NT2/D1 (cell line): ENCODE measurements at regions not wholly inside any gene's neighbourhood (a gene's known extent, or its start where the extent isn't known, plus 50 kb on each side); places are given as distances from the start of the nearest gene placed in this dataset.

Experiments
- DNase-seq: peaks from one replicate; pipeline ENCODE4 v3.0.0-alpha.2; 2011; ENCODE audit warnings: low read depth, low spot score
- H3K27me3 ChIP-seq: 2 replicates; pipeline ENCODE4 v1.6.0; 2011; ENCODE audit warnings: mild to moderate bottlenecking; ENCODE audit not compliant: insufficient read length, insufficient read depth
- H3K36me3 ChIP-seq: 2 replicates; pipeline ENCODE4 v1.6.1; 2011; ENCODE audit warnings: mild to moderate bottlenecking, low read length, mixed read lengths; ENCODE audit not compliant: insufficient read depth, insufficient read length
- H3K4me1 ChIP-seq: 2 replicates; pipeline ENCODE4 v1.5.1; 2011; ENCODE audit not compliant: insufficient read depth, insufficient read length
- H3K4me3 ChIP-seq: 2 replicates; pipeline ENCODE4 v1.5.1; 2011; ENCODE audit warnings: low read depth; ENCODE audit not compliant: insufficient read length
- H3K9ac ChIP-seq: 2 replicates; pipeline ENCODE4 v1.6.0; 2011; ENCODE audit warnings: low read depth; ENCODE audit not compliant: insufficient read length
- H3K9me3 ChIP-seq: 2 replicates; pipeline ENCODE4 v1.5.1; 2011; ENCODE audit warnings: mild to moderate bottlenecking, low read length; ENCODE audit not compliant: insufficient read depth
- SUZ12 ChIP-seq: IDR thresholded peaks from 2 replicates; pipeline ENCODE4 v1.6.1; 2011; ENCODE audit not compliant: insufficient read length, insufficient read depth; ENCODE audit errors: extremely low read depth
- YY1 ChIP-seq: IDR thresholded peaks from 2 replicates; pipeline ENCODE4 v1.6.1; 2011; ENCODE audit not compliant: insufficient read length, insufficient read depth
- ZNF274 ChIP-seq: IDR thresholded peaks from 2 replicates; pipeline ENCODE4 v1.6.1; 2011; ENCODE audit warnings: mild to moderate bottlenecking, low read depth, low read length

GRCh38 chr1:82836213-82836972 is 1035.7 kb downstream of the ADGRL2 start:
- Histone ChIP-seq H3K9me3 (no peaks in the 10 kb centered on the region), H3K36me3 (no peaks in the 10 kb centered on the region), H3K4me1 (no peaks in the 10 kb centered on the region), H3K27me3 (no peaks in the 10 kb centered on the region), H3K4me3 (no peak overlapping the region), H3K9ac (no peak overlapping the region)
- no peak for DNase-seq
- TF ChIP-seq YY1: no peak
- TF ChIP-seq ZNF274: no peak
- no peak for TF ChIP-seq SUZ12

- no peak for DNase-seq
- H3K36me3 ChIP-seq: no peaks in the 10 kb centered on the region
- H3K4me3 ChIP-seq: no peak overlapping the region
- no peaks in the 10 kb centered on the region for H3K4me1 ChIP-seq
- H3K9me3 ChIP-seq: no peaks in the 10 kb centered on the region
- H3K9ac ChIP-seq: no peak overlapping the region
- H3K27me3 ChIP-seq: no peaks in the 10 kb centered on the region
- TF ChIP-seq YY1: no peak
- no peak for TF ChIP-seq ZNF274
- TF ChIP-seq SUZ12: no peak
Measured at GRCh38 chr1:82830690-82831380, 1030.1 kb downstream of the ADGRL2 start.

DNA sequence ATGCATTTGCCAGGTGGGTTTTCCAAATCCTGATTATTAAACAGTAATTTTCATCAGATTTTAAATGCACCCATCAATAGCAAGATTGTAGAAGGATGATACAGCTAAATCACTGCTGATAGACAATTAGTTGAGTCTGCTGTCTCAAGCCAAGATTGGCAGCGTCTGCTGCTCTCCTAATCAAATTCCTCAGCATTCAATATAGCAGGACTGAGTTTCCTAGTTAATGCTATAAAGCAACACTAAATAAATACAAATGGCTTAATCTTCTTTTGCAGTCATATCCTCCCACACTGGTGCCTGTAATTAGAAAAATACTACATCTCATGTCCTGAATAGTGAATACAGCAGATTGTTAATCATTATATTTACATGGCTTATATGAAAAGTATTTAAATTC is 1028.8 kb downstream of the ADGRL2 start:
- Histone ChIP-seq H3K9me3 (no peaks in the 10 kb centered on the region), H3K36me3 (no peaks in the 10 kb centered on the region), H3K4me3 (no peak overlapping the region), H3K27me3 (no peaks in the 10 kb centered on the region), H3K9ac (no peak overlapping the region), H3K4me1 (no peaks in the 10 kb centered on the region)
- no peak for DNase-seq
- TF ChIP-seq ZNF274: no peak
- no peak for TF ChIP-seq SUZ12
- no peak for TF ChIP-seq YY1

DNA sequence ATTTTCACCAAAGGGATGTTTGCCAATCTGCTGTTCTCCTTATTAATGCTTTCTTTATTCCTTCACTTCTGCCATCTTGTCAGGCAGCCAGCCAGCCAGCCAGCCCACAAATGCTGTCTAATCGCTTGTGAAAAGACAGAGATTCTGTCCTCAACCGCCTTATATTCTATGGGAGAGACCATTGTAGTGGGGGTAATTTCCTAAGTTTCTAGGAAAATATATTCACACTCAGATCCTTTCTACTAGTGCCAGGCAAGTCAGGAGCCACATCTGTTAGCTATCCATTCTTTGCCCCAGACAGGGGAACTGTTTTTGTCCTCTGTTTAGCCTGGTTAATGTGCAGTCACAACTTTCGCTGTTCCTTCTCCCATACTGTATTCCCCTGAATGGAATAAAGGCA is 1023.1 kb downstream of the ADGRL2 start:
- Histone ChIP-seq H3K9ac (no peak overlapping the region), H3K36me3 (no peaks in the 10 kb centered on the region), H3K4me3 (no peak overlapping the region), H3K27me3 (no peaks in the 10 kb centered on the region), H3K4me1 (no peaks in the 10 kb centered on the region), H3K9me3 (no peaks in the 10 kb centered on the region)
- TF ChIP-seq SUZ12 (no peak), YY1 (no peak), ZNF274 (no peak)
- DNase-seq: no peak

- DNase-seq: no peak
Measured at GRCh38 chr1:82820816-82821215, 1020.1 kb downstream of the ADGRL2 start.

DNA sequence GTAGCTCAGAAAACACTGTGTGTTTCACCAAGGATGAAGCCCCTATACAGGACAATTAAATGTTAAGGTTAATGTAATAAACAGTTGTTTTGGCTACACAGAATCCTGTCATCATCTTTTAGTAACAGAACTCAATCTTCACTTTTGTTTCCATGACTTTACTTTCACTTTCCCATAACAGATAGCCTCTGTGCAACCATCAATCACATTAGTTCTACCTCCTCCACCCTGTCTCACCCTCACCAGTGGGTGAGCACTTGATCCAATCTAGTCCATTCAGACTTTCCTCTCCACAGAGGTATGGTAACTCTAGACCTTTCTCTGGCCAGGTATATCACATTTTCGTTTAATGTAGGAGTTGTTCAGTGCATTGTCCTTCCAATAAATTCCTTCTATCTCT is 1018.5 kb downstream of the ADGRL2 start:
- TF ChIP-seq YY1: no peak
- Histone ChIP-seq H3K4me1 (no peaks in the 10 kb centered on the region), H3K9ac (no peak overlapping the region), H3K36me3 (no peaks in the 10 kb centered on the region), H3K9me3 (no peaks in the 10 kb centered on the region), H3K4me3 (no peak overlapping the region), H3K27me3 (no peaks in the 10 kb centered on the region)
- no peak for DNase-seq

More at GRCh38 chr1:82820816-82821215, 1020.1 kb downstream of the ADGRL2 start:
- Histone ChIP-seq H3K9me3 (no peaks in the 10 kb centered on the region), H3K27me3 (no peaks in the 10 kb centered on the region), H3K4me1 (no peaks in the 10 kb centered on the region), H3K36me3 (no peaks in the 10 kb centered on the region), H3K9ac (no peak overlapping the region), H3K4me3 (no peak overlapping the region)
- TF ChIP-seq YY1 (no peak), SUZ12 (no peak), ZNF274 (no peak)

GRCh38 chr1:82818586-82818985 is 1017.9 kb downstream of the ADGRL2 start:
- Histone ChIP-seq H3K9me3 (no peaks in the 10 kb centered on the region), H3K27me3 (no peaks in the 10 kb centered on the region), H3K9ac (no peak overlapping the region), H3K4me1 (no peaks in the 10 kb centered on the region), H3K36me3 (no peaks in the 10 kb centered on the region), H3K4me3 (no peak overlapping the region)
- TF ChIP-seq ZNF274 (no peak), YY1 (no peak), SUZ12 (no peak)
- no peak for DNase-seq
